Renal cortex interstitium (tissue), 11 donors: ENCODE measurements at regions not wholly inside any gene's neighbourhood (a gene's known extent, or its start where the extent isn't known, plus 50 kb on each side); places are given as distances from the start of the nearest gene placed in this dataset.

Experiments
- DNase-seq, 11 donors: peaks; one replicate each; pipeline ENCODE4 v3.0.0-alpha.2; 2013; ENCODE audit warnings: low read depth in 9 of 11, low spot score in 4 of 11; ENCODE audit errors: extremely low read depth in 1 of 11

- DNase-seq, result no peak
These were observed 440.9 kb downstream of the ENC1 start for GRCh38 chr5:74199436-74200210.

DNA sequence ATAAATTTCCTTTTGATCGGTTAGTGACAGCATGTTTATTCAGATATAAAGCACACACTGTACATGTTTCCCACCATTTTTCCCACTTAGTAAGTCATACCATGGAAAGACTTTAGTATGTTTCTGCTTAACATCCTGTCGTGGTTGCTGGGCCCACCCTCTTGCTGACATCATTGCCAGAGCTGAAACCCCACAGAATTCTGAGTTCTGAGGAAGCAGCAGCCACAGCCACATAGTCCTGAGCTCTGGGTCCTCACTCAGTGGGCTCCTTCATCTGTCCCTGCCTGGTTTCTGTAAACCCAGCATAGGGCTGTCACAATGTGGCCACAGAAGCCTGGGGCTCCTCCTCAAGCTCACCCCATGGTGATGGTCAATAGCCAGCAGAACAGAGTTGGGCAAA lies 441.5 kb downstream of the ENC1 start:
- no peak for DNase-seq

- DNase-seq, result no peak
These were observed 442.4 kb downstream of the ENC1 start for GRCh38 chr5:74198156-74198555.

GRCh38 chr5:74196233-74196632 lies 444.3 kb downstream of the ENC1 start:
- DNase-seq, result no peak

DNA sequence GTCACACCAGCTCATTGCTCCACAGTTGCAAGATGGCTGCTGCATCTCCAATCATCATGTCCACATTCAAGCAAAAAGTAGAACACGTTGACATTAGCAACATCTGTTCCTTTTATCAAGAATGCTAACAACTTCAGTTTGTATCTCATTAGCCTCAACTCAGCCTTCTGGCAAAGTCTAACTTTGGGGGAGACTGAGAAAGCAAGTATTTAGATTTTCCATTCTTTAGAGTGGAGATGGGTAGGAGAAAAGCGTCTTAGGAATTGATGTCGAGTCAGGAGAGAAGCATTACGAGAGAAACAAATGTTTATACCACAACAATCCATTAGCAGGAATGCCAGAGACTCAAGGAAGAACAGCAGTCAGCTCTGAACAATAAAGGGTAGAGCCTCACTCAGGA lies 446.3 kb downstream of the ENC1 start:
- DNase-seq, result no peak

GRCh38 chr5:74192606-74193299 lies 447.8 kb downstream of the ENC1 start:
- DNase-seq, result no peak

- DNase-seq, result no peak
These were observed 452.0 kb downstream of the ENC1 start for GRCh38 chr5:74188351-74189105.

DNA sequence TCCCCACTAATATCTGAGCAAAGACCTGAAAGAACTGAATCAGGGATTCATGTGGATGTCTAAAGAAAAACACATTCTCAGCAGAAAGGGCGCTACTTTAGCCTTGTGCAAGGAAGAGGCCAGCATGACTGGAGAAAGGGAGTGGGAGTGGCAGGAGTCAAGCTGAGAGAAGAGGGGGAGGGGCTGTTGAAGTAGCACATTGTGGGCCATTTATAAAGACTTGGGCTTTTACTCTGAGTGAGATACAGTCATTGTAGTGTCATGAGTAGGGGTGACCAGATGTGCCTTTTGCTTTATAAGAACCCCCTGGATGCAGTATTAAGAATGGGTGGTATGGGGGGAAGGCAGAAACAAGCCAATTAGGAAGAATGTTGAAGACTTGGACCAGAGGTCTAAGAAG lies 452.8 kb downstream of the ENC1 start:
- DNase-seq, result no peak

- DNase-seq, result no peak
These were observed 453.9 kb downstream of the ENC1 start for GRCh38 chr5:74186356-74187315.

- DNase-seq, result no peak
These were observed 454.9 kb downstream of the ENC1 start for GRCh38 chr5:74185599-74185998.

GRCh38 chr5:74184649-74185048 lies 455.9 kb downstream of the ENC1 start:
- DNase-seq, result no peak

GRCh38 chr5:74183041-74183440 lies 457.5 kb downstream of the ENC1 start:
- no peak for DNase-seq

DNA sequence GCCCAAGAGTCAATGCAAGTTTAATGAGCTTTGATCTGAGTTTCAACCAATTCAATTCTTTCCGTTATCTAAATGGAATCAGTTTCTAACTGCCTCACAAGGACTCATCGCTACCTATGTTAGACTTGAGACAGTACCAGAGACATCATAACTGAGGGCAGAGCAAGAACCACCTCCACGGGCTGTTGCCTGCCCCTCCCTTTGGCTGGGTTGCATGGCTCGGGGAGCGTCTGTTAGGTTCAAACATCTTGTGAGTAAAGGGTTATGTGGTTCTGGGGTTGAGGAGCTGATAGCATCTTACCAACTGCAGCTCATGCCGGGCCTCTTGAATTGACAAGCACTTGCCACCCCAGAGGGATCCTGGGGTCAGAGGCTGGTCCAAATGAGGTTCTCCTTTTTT lies 457.9 kb downstream of the ENC1 start:
- DNase-seq, result no peak

- DNase-seq, result no peak
These were observed 460.8 kb downstream of the ENC1 start for GRCh38 chr5:74179701-74180100.

- no peak for DNase-seq
These were observed 461.3 kb downstream of the ENC1 start for GRCh38 chr5:74179179-74179578.

DNA sequence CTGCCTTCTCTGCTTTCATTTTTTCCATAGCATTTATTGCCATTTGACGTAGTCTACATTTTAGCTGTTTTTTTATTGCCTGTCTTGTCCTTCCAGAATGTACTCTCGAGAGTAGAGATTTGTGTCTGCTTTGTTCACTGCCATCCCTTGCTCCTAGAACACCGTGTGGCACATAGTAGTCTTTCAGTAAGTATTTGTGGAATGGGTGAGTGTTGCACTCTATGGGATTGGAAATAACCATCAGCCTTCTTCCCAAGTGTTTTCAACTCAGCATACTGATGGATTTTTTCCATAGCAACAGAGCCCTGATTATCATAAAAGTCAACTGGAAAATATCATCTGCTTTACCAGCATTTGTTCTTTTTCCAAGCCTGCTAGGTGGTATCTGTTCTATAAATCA lies 462.6 kb downstream of the ENC1 start:
- DNase-seq, result no peak

DNA sequence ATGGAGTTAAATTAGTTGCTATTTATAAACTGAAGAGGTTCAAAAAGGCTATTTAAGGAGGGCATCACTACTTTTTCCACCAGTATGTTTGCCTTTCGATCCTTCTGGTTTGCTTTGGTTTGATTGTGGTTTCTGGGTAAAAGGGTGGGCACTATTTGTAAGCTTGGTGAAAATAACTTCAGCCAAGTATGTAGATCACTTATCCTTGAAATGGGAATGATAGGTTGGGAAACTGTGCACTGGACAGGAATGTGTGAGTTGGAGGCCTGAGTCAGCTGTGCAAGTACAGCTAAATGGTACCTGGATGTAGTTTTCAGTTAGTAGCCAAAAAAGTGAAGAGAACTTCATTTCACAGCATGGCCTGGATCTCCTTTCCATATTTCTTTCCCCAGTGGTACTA lies 466.2 kb downstream of the ENC1 start:
- no peak for DNase-seq

DNA sequence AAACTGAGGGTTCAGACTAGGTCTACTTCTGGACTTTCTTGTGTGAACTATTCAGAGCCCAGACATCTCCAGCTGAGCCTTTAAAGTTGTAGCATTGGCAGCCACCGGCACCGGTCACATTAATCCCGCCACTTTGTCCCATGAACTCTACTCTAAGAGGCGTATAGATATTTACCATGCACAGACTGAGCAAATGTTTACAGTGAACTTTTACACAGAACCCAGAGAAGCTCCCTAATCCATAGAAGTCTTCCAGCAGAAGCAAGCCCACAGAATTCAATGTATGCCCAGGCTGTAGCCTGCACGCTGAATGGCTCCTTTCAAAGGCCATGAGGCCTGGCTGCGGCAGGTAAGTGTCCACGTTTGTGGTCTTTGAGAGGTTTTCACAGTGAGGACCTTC lies 466.9 kb downstream of the ENC1 start:
- DNase-seq, result no peak

- DNase-seq, result no peak
These were observed 467.3 kb downstream of the ENC1 start for GRCh38 chr5:74173241-74173640.
